GM12892 (cell line): ENCODE measurements at regions not wholly inside any gene's neighbourhood (a gene's known extent, or its start where the extent isn't known, plus 50 kb on each side); places are given as distances from the start of the nearest gene placed in this dataset.

Experiments used
- POLR2A ChIP-seq: IDR thresholded peaks from 2 replicates; pipeline ENCODE4 v1.6.1; 2011; ENCODE audit warnings: low read depth, low read length, control low read depth
- POLR2AphosphoS5 ChIP-seq: IDR thresholded peaks from 2 replicates; pipeline ENCODE4 v1.6.1; 2011; ENCODE audit warnings: low read depth, low read length, control low read depth
- TAF1 ChIP-seq: IDR thresholded peaks from 2 replicates; pipeline ENCODE4 v1.6.1; 2011; ENCODE audit warnings: low read depth, mild to moderate bottlenecking, control low read depth, low read length, borderline replicate concordance

- TF ChIP-seq POLR2AphosphoS5 (no peak), TAF1 (no peak), POLR2A (no peak)
These were observed 496.7 kb upstream of the PIK3C3 start for GRCh38 chr18:41458376-41458775.
